GM18507 (cell line): ENCODE measurements at regions not wholly inside any gene's neighbourhood (a gene's known extent, or its start where the extent isn't known, plus 50 kb on each side); places are given as distances from the start of the nearest gene placed in this dataset.
"Not testable (repeated sequence)": the region's sequence is repeated elsewhere in the genome, so short reads cannot be mapped to it uniquely, and the experiment has no call there.

ENCODE experiments used
- DNase-seq: peaks from one replicate; pipeline ENCODE4 v3.0.0; 2011; ENCODE audit warnings: low read depth; ENCODE audit not compliant: insufficient read length; ENCODE audit errors: extremely low spot score
- FAIRE-seq: peaks from 2 replicates; lab custom pipeline; 2011; peaks lifted over from hg19 to GRCh38; lab: Jason Lieb, UNC

- DNase-seq, result no peak
- FAIRE-seq, result no peak
Measured at GRCh38 chr2:195296490-195296889, 360.5 kb upstream of the SLC39A10 start.

GRCh38 chr2:195289081-195289480 lies 367.9 kb upstream of the SLC39A10 start:
- FAIRE-seq (no peak), DNase-seq (no peak)

DNA sequence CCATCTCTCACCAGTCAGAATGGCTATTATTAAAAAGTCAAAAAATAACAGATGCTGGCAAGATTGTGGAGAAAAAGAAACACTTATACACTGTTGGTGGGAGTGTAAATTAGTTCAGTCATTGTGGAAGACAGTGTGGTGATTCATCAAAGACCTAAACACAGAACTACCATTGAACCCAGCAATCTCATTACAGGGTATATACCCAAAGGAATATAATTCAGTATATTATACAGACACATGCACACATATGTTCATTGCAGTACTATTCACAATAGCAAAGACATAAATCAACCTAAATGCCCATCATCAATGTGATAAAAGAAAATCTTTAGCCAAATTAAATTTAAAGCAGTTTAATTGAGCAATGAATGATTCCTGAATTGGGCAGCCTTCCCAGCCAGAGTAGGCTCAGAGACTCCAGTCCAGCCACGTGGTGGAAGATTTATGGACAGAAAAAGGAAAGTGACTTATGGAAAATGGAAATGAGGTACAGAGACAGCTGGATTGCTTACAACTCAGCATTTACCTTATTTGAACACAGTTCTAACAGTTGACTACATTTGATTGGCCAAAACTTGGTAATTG lies 377.1 kb upstream of the SLC39A10 start:
- FAIRE-seq (no peak), DNase-seq (no peak)

GRCh38 chr2:195270466-195271039 lies 386.5 kb upstream of the SLC39A10 start:
- FAIRE-seq, result no peak
- no peak for DNase-seq

- FAIRE-seq (no peak), DNase-seq (no peak)
Measured at GRCh38 chr2:195269220-195269619, 387.8 kb upstream of the SLC39A10 start.

GRCh38 chr2:195257979-195258378 lies 399.0 kb upstream of the SLC39A10 start:
- no peak for DNase-seq
- no peak for FAIRE-seq

- no peak for FAIRE-seq
- DNase-seq, result no peak
Measured at GRCh38 chr2:195252018-195252417, 405.0 kb upstream of the SLC39A10 start.

GRCh38 chr2:195251214-195251613 lies 405.8 kb upstream of the SLC39A10 start:
- no peak for FAIRE-seq

GRCh38 chr2:195238826-195239225 lies 418.2 kb upstream of the SLC39A10 start:
- no peak for DNase-seq
- no peak for FAIRE-seq

More at GRCh38 chr2:195251214-195251613, 405.8 kb upstream of the SLC39A10 start:
- DNase-seq, result no peak

DNA sequence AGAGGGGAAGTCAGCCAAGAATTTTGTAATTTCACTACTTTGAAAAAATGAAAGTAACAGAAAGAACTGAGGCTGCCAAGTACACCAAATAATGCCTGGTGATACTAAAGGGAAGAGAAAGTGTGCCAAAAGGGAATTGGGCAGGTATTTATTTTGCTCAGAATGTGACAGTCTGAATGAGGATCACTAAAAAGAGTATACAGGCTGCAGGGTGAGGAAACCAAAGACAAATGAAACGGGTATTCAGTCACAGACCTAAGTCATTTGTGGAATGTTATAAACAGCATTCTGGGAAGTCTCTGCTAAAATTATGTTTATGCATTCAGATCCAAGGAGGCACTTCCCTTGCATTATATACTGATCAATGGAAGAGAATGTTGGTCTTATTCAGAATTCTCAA lies 418.6 kb upstream of the SLC39A10 start:
- no peak for FAIRE-seq
- no peak for DNase-seq

- DNase-seq, FAIRE-seq: not testable (repeated sequence)
Measured at GRCh38 chr2:195228547-195228946, 428.5 kb upstream of the SLC39A10 start.

DNA sequence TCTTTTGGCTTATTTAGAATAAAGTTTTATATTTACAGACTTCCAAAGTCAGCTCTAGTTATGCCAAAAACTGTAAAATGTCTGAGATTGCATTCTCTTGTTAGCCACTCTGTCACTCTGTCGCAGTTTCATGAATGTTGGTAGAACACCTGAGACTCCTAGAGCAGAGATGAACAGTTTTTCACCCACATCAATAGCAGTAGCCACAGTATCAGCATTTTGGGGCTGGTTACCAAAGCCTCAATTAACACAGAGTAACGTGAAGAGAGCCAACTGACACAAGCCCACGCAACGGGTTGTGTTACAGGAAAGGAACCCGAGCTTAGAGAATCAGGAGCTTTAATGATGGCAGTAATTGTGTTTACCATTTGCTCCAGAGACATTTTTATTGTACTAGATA lies 443.0 kb upstream of the SLC39A10 start:
- FAIRE-seq (no peak), DNase-seq (no peak)

DNA sequence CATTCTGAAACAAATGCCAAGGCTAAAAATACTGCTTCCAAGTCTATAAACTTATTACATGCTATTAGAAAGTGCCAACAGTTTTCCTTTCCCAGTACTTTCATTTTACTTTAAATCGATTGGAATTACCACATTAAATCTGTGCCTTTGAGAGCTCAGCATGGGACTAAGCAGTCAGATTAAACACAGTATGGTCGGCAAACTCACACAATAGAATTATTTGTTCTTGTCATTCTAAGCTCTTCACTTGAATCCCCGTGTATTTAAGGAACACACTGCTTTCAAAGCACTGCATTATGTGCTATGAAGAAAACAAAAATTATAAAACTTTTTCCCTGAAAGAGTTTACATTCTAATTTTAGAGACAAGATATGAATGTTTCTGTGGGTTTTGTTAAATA lies 444.4 kb upstream of the SLC39A10 start:
- FAIRE-seq, result no peak
- DNase-seq, result no peak

DNA sequence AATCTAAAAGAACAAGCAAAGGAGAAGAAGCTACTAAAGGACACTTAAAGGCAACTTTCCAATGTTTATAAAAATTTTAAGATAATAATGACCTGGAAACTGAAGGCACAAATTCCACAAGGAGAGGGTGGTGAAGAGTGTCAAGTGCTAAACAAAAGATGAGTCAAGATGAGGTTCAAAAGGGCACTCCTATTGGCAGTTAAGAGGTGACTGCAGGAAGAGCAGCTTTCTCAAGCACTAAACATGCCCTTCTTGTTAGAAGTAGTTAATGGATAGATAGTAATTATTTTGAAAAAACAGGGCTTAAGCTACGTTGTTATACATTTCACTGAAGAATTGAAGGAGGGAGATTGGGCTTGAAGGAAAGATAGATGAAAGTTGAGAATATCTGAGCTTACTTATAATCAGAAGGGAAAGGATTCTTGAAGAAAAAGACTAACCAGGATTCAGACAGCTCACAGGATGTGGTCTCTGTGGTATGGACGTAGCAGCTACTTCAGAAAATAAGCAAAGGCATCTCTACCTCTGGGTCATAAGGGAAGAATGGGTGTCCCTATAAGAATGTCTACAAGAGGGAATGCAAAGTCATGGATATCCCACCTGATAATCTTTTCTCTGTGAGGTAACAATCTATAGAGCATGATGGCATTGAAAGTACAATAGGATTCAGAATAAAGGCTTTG lies 454.7 kb upstream of the SLC39A10 start:
- FAIRE-seq, result no peak
- DNase-seq, result no peak

- no peak for DNase-seq
- no peak for FAIRE-seq
Measured at GRCh38 chr2:195199864-195200263, 457.2 kb upstream of the SLC39A10 start.

GRCh38 chr2:195181059-195181705 lies 475.8 kb upstream of the SLC39A10 start:
- DNase-seq (no peak), FAIRE-seq (no peak)

DNA sequence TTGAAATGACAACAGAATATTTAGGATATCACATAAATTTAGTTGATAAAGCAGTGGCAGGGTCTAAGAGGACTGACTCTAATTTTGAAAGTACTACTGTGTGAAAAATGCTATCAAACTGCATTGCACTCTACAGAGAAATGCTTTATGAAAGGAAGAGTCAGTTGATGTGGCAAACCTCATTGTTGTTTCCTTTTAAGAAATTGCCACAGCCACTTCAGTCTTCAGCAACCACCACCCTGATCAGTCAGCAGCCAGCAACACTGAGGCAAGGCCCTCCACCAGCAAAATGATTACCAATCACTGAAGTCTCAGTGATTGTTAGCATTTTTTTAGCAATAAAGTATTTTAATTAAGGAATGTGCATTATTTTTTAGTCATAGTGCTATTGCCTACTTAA lies 488.7 kb upstream of the SLC39A10 start:
- DNase-seq, result no peak
- FAIRE-seq, result no peak

DNA sequence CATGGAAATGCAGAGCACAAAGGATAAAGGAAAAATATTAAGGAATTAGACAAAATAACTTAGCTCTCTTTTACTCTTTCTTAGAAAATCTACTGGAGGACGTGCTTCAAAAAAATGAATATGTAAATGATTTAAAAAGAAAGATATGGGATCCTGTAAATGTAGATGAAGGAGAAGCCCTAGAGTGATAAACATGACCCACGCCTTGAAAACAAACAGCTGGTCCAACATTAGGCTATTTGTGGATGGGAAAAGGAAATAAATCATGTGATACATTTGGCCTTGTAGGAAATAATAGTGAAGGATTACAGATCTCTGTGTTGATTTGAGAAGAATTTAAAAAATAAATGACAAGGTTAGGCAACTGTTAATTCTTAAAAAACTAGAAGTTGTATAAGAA lies 492.1 kb upstream of the SLC39A10 start:
- FAIRE-seq, result no peak
- DNase-seq, result no peak

DNA sequence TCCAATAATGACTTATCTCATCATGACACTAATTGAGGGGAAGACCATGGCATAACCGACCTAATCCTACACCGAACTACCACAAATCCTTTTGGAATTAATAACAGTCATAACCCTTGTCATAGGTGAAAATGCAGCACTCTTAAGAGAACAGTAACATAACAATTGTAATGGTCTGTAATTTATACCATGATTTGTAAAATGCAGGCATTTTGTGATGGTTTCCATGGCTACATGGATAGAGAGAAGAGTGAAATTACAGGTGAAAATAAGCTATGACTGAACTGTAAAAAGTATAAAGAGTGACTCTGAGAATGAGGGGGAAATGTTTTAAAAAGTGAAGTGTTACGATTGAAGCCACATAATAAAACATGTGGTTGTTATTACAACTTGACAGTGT lies 494.1 kb upstream of the SLC39A10 start:
- DNase-seq (no peak), FAIRE-seq (no peak)

GRCh38 chr2:195162194-195162593 lies 494.8 kb upstream of the SLC39A10 start:
- DNase-seq (no peak), FAIRE-seq (no peak)

- no peak for FAIRE-seq
Measured at GRCh38 chr2:195160963-195161362, 496.1 kb upstream of the SLC39A10 start.

More at GRCh38 chr2:195160963-195161362, 496.1 kb upstream of the SLC39A10 start:
- no peak for DNase-seq
